ENCODE measurements at regions not wholly inside any gene's neighbourhood (a gene's known extent, or its start where the extent isn't known, plus 50 kb on each side); places are given as distances from the start of the nearest gene placed in this dataset.
"Not testable (repeated sequence)": the region's sequence is repeated elsewhere in the genome, so short reads cannot be mapped to it uniquely, and the experiment has no call there.

- no peak for DNase-seq
These were observed 159.4 kb downstream of the OAT start for GRCh38 chr10:124259139-124259825.

GRCh38 chr10:124257781-124258180 is 160.9 kb downstream of the OAT start:
- DNase-seq, result no peak

- no peak for DNase-seq
These were observed 162.6 kb downstream of the OAT start for GRCh38 chr10:124256151-124256550.

- no peak for DNase-seq
These were observed 162.2 kb upstream of the CHST15 start for GRCh38 chr10:124255556-124255955.

DNA sequence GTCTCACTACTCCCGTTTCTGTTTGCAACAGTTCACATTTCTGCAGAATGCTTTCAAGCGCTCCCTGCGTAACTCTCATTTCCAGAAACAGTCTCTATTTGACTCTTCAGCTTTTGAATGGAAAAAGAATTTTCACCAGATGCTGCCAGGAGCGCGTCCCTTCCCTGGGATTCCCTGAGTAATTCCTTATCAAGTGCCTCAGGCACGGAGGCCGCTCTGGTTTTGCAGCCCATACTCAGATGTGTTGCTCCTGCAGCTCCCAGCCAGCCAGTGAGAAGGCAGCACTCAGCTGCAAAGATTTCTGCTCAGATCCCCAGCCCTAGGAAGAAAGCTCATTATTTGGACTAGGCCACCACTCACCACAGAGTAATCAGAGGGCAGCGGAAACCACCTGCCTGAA is 161.1 kb upstream of the CHST15 start:
- DNase-seq, result no peak

GRCh38 chr10:124253006-124253405 is 159.6 kb upstream of the CHST15 start:
- no peak for DNase-seq

DNA sequence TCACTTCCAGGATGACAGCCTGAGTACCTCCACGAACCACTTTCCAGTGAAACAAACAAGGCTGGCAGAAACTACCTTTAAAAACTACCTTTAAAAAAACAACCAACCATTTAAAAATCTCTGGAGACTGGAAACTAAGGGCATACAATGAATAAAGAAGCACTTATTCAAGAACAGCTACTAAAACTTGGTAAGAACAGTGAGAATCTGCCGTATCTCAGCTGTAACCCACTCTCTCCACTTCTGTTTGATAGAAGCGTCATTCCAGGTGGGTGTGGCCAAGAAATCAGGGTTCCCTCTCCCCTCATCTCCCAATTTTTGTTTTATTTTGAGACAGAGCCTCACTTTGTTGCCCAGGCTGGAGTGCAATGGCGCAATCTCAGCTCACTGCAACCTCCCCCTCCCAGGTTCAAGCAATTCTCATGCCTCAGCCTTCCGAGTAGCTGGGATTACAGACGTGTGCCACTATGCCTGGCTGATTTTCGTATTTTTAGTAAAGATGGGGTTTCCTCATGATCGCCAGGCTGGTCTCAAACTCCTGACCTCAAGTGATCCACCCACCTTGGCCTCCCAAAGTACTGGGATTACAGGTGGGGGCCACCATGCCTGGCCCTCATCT is 158.8 kb upstream of the CHST15 start:
- no peak for DNase-seq

DNA sequence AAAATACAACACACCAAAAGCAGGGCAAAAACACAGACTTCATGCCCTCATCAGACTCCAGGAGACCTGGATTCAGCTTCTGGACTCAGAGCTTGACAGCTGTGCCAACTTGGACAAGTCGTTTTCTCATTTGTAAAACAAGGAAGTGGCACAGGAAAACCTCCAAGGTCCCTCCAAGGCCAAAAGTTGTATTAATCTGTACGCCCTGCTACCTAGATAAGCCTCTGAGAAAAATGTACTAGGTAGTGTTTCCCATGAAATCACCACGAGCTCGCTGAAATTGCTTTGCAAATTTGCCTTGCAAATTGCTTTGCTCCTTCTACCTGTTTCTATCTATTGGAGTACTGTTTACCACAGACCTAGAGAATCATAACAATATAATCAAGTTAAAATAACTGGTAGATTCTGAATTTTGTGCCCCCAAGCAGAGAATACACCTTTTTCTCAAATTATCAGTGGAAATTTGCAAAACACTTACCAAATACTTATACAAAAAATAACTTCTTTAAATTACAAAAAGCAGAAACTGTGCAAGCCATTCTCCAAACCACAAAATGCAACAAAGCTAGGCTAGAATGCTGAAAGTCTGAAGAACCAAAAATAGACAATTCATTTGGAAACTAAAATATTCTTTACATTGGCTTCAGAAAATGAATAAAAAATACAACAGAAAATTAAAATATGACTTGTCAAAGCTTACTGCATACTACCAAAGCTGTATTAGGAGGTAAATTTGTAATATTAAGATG is 158.1 kb upstream of the CHST15 start:
- DNase-seq, result no peak

GRCh38 chr10:124250506-124250905 is 157.1 kb upstream of the CHST15 start:
- no peak for DNase-seq

GRCh38 chr10:124249812-124250432 is 156.5 kb upstream of the CHST15 start:
- DNase-seq, result no peak

- no peak for DNase-seq
These were observed 155.8 kb upstream of the CHST15 start for GRCh38 chr10:124249196-124249595.

- no peak for DNase-seq
These were observed 155.0 kb upstream of the CHST15 start for GRCh38 chr10:124248056-124249045.

GRCh38 chr10:124245806-124246440 is 152.5 kb upstream of the CHST15 start:
- DNase-seq, result no peak

GRCh38 chr10:124245191-124245590 is 151.8 kb upstream of the CHST15 start:
- DNase-seq, result no peak

DNA sequence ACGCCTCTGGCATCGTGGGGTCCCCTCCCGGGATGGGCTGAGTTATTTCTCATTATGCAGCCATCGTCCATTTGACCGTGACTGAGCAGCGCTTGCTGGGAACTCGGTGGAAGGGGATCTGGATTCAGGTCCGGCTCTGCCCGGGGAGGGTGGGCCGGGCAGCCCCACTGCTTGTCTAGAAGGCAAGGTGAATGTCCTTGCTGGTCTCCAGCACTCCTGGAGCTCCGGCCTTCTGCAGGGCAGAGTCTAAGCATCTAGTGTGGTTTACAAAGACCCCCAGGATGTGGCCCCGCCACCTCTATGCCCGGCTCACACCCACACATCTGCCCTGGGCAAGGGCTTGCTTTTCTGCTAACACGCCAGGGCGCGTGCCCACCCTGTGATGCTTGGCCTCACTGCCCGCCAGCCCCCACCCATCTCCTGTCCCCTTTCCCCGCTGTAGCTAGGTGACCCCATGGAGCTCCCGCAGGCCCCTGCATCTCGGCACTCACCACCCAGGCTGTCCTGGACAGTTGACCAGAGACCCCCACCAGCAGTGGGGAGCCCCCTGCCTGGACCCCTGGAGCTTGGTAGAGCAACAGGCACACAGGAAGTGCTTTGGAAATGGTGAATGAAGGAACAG is 151.0 kb upstream of the CHST15 start:
- DNase-seq, result no peak

DNA sequence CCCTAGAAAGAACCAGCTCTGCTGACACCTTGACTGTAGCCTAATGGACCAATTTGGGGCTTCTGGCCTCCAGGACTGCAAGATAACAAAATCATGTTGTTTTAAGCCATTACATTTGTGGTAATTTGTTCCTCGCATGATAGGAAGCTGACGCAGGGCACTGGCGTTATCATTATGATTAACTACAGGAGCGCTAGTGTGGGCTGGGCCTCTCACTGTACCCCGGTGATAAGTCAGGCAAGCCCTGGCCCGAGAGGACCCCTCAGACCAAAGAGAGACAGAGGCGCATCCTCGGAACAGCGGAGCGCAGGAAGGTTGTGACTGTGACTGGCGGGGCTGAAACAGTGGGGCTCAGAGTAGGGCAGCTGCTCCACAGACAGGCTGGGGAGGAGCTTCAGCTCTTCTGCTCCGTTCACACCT is 150.3 kb upstream of the CHST15 start:
- DNase-seq, result no peak

DNA sequence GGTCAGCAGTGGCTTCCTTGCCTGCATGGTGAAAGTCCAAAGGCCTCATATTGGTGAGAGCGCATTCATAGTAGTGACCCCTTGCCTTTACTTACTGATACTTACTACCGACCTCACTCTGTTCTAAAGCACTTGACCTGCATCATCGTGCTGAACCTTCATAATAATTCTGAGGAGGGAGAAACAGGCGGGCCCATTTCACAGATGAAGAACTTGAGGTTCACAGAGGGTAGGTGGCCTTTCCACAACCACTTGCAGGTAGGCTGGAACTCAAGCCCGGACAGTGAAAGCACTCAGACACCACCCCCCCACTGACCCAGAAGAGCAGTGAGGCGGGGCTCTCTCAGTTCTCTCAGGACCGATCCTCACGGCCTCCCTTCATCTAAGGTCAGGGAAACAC is 149.4 kb upstream of the CHST15 start:
- DNase-seq, result no peak

GRCh38 chr10:124242365-124242764 is 149.0 kb upstream of the CHST15 start:
- DNase-seq, result no peak

DNA sequence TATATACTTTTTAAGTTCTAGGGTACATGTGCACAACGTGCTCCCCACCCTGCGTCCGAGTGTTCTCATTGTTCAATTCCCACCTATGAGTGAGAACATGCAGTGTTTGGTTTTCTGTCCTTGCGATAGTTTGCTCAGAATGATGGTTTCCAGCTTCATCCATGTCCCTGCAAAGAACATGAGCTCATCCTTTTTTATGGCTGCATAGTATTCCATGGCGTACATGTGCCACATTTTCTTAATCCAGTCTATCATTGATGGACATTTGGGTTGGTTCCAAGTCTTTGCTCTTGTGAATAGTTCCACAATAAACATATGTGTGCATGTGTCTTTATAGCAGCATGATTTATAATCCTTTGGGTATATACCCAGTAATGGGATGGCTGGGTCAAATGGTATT is 148.1 kb upstream of the CHST15 start:
- not testable (repeated sequence) for DNase-seq

- no peak for DNase-seq
These were observed 147.5 kb upstream of the CHST15 start for GRCh38 chr10:124240839-124241291.

DNA sequence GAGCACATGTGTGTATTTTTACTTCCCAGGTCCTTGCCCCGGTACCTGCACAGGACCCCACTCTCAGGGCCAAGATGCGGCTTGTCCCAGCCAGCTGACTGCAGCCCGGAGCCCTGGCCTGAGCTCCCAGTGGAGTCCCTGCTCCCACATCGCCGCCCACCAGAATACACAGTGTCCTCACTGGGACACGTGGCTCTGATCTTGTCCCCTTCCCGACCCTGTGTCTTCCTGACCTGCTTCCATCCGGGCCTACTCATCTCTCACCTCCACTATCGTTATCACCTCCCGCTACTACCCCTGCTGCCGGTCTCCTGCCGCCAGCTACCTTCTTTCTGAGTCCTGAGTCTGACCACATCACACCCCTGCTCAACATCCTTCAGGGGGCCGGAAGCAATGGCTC is 146.3 kb upstream of the CHST15 start:
- no peak for DNase-seq

Data from 8988T (cell line).